ENCODE measurements at regions not wholly inside any gene's neighbourhood (a gene's known extent, or its start where the extent isn't known, plus 50 kb on each side); places are given as distances from the start of the nearest gene placed in this dataset.

DNA sequence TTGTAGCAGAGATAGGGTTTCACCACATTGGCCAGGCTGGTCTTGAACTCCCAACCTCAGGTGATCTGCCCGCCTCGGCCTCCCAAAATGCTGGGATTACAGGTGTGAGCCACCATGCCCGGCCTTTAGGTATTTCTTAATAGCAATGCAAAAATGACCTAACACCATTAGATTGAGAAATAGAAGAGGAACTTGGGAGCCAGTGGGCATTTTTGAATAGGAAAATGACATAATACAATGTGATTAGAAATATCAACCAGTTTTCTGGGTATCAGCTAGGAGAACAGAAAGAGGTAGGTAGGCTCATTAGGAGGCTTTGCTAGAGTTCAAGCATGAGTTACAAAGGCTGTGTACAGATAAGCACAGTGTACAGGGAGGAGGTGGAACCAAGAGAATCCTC is 101.8 kb upstream of the TBC1D5 start:
- H2BK20ac ChIP-seq (ENCODE audit: low read depth, low read length, poor library complexity, severe bottlenecking): no peak overlapping the region
- no peak overlapping the region for H3K27ac Mint-ChIP-seq
- no peak overlapping the region for H3K23ac ChIP-seq (ENCODE audit: insufficient read length, low read depth, low read length)
- no peaks in the 10 kb centered on the region for H3K23me2 ChIP-seq (ENCODE audit: insufficient read length, low read depth, low read length, poor library complexity, severe bottlenecking)
- H2BK120ac ChIP-seq (ENCODE audit: low read depth, low read length, poor library complexity, severe bottlenecking): no peak overlapping the region
- no peak overlapping the region for H3K14ac ChIP-seq (ENCODE audit: insufficient read depth, low read length)
- H3K27me3 ChIP-seq (ENCODE audit: insufficient read depth, low read length): no peaks in the 10 kb centered on the region
- no peak for DNase-seq
- no peak overlapping the region for H4K91ac ChIP-seq (ENCODE audit: insufficient read length, low read depth, low read length)
- no peak overlapping the region for H3K9ac ChIP-seq (ENCODE audit: extremely low read depth, insufficient read length, low read length)
- no peak overlapping the region for H3K18ac ChIP-seq (ENCODE audit: insufficient read length, low read depth, low read length)
- H3K27ac ChIP-seq (ENCODE audit: insufficient read length, low read depth, low read length): no peak overlapping the region
- no peaks in the 10 kb centered on the region for H3K9me3 ChIP-seq (ENCODE audit: control insufficient read depth, low read depth, low read length)
- no peaks in the 10 kb centered on the region for H3K9me3 Mint-ChIP-seq
- H2AFZ ChIP-seq (ENCODE audit: low read length): no peak overlapping the region
- no peaks in the 10 kb centered on the region for H3K36me3 Mint-ChIP-seq (ENCODE audit: insufficient read depth in 1 of 3, low read depth in 3 of 3)
- H2BK15ac ChIP-seq (ENCODE audit: low read depth, low read length): no peak overlapping the region
- H2BK5ac ChIP-seq (ENCODE audit: insufficient read length, low read length): no peak overlapping the region
- TF ChIP-seq, protein P1, sequence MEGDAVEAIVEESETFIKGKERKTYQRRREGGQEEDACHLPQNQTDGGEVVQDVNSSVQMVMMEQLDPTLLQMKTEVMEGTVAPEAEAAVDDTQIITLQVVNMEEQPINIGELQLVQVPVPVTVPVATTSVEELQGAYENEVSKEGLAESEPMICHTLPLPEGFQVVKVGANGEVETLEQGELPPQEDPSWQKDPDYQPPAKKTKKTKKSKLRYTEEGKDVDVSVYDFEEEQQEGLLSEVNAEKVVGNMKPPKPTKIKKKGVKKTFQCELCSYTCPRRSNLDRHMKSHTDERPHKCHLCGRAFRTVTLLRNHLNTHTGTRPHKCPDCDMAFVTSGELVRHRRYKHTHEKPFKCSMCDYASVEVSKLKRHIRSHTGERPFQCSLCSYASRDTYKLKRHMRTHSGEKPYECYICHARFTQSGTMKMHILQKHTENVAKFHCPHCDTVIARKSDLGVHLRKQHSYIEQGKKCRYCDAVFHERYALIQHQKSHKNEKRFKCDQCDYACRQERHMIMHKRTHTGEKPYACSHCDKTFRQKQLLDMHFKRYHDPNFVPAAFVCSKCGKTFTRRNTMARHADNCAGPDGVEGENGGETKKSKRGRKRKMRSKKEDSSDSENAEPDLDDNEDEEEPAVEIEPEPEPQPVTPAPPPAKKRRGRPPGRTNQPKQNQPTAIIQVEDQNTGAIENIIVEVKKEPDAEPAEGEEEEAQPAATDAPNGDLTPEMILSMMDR (conservative IDR thresholded peaks at IDR 0.05): no peak
- no peaks in the 10 kb centered on the region for H3K79me1 ChIP-seq (ENCODE audit: insufficient read depth, low read depth, low read length, poor library complexity, severe bottlenecking)
- no peak overlapping the region for H4K5ac ChIP-seq (ENCODE audit: insufficient read length, low read depth, low read length)
- H3K4ac ChIP-seq (ENCODE audit: low read depth, low read length): no peak overlapping the region
- no peak overlapping the region for H2BK12ac ChIP-seq (ENCODE audit: insufficient read length, low read depth, low read length)
- no peak overlapping the region for H3K4me3 Mint-ChIP-seq
- no peak overlapping the region for H3K4me2 ChIP-seq (ENCODE audit: insufficient read depth, insufficient read length, low read length)
- H3K56ac ChIP-seq (ENCODE audit: insufficient read length, low read depth, low read length): no peak overlapping the region
- no peaks in the 10 kb centered on the region for H3K4me1 ChIP-seq (ENCODE audit: insufficient read depth, low read length)
- peaks cover 5 to 10% of the 10 kb centered on the region in 2 experiments for H3K4me1 Mint-ChIP-seq
- no peaks in the 10 kb centered on the region for H4K20me1 ChIP-seq (ENCODE audit: control insufficient read depth, insufficient read depth, insufficient read length)
- H2AK5ac ChIP-seq (ENCODE audit: insufficient read length, low read length): no peak overlapping the region
- no peak overlapping the region for H3T11ph ChIP-seq (ENCODE audit: low read length)
- no CpG with 5 or more reads among the region's 3 CpGs for WGBS (ENCODE audit: extremely low coverage, insufficient read length, low lambda C conversion rate)
- no peaks in the 10 kb centered on the region for H3K79me2 ChIP-seq (ENCODE audit: insufficient read depth, low read length)
- no peaks in the 10 kb centered on the region for H3K27me3 Mint-ChIP-seq (ENCODE audit: low read depth)
- H4K8ac ChIP-seq (replicated peaks; ENCODE audit: insufficient read length, low read depth, low read length): no peak overlapping the region
